Effector memory CD8-positive, alpha-beta T cell (primary cell): ENCODE measurements at regions not wholly inside any gene's neighbourhood (a gene's known extent, or its start where the extent isn't known, plus 50 kb on each side); places are given as distances from the start of the nearest gene placed in this dataset.
"Not testable (repeated sequence)": the region's sequence is repeated elsewhere in the genome, so short reads cannot be mapped to it uniquely, and the experiment has no call there.

Experiments
- ATAC-seq: fragments of 150-1000 bp; cut with Tn5 transposase; replicated peaks from 2 replicates; pipeline ENCODE4 v1.10.0; 2021; ENCODE audit warnings: mild to moderate bottlenecking, moderate library complexity
- DNase-seq, 3 experiments: peaks; one replicate each; pipeline ENCODE4 v3.0.0; 2021
- H3K27ac Mint-ChIP-seq, 2 donors: one replicate each; pipeline ENCODE4 v1.8.0; 2022; ENCODE audit warnings: mild to moderate bottlenecking in 2 of 2, mixed read lengths in 2 of 2, moderate library complexity in 2 of 2
- H3K27me3 Mint-ChIP-seq, 2 donors: one replicate each; pipeline ENCODE4 v1.8.0; 2022; ENCODE audit warnings: mixed read lengths in 2 of 2
- H3K36me3 Mint-ChIP-seq: one replicate; pipeline ENCODE4 v1.8.0; 2022; ENCODE audit warnings: mild to moderate bottlenecking, moderate library complexity, mixed read lengths; ENCODE audit not compliant: insufficient read depth
- H3K4me1 Mint-ChIP-seq, 2 donors: one replicate each; pipeline ENCODE4 v1.8.0; 2022; ENCODE audit warnings: low read depth in 2 of 2, mixed read lengths in 2 of 2
- H3K4me3 Mint-ChIP-seq, 2 donors: one replicate each; pipeline ENCODE4 v1.8.0; 2022; ENCODE audit warnings: mild to moderate bottlenecking in 2 of 2, mixed read lengths in 2 of 2, moderate library complexity in 2 of 2
- H3K9me3 Mint-ChIP-seq, 2 donors: one replicate each; pipeline ENCODE4 v1.8.0; 2022; ENCODE audit warnings: mixed read lengths in 2 of 2

- no peak for DNase-seq
- Mint-ChIP-seq H3K27me3 (no peaks in the 10 kb centered on the region), H3K4me1 (no peaks in the 10 kb centered on the region), H3K36me3 (no peaks in the 10 kb centered on the region), H3K4me3 (no peak overlapping the region), H3K9me3 (peaks cover 0 to 8% of the 10 kb centered on the region in 2 donors), H3K27ac (no peak overlapping the region)
- ATAC-seq, result no peak
Observed at GRCh38 chr4:126991965-126992364, 640.8 kb upstream of the INTU start.

- H3K9me3 Mint-ChIP-seq, result peaks cover 0 to 8% of the 10 kb centered on the region in 2 donors
Observed at GRCh38 chr4:126992910-126993309, 639.8 kb upstream of the INTU start.

GRCh38 chr4:126993351-126993750 is 639.4 kb upstream of the INTU start:
- no peaks in the 10 kb centered on the region for H3K4me1 Mint-ChIP-seq
- no peaks in the 10 kb centered on the region for H3K27me3 Mint-ChIP-seq
- no peaks in the 10 kb centered on the region for H3K36me3 Mint-ChIP-seq
- no peak overlapping the region for H3K4me3 Mint-ChIP-seq
- DNase-seq, result no peak
- H3K9me3 Mint-ChIP-seq, result peaks cover 0 to 8% of the 10 kb centered on the region in 2 donors
- ATAC-seq, result no peak
- H3K27ac Mint-ChIP-seq, result no peak overlapping the region

More at GRCh38 chr4:126992910-126993309, 639.8 kb upstream of the INTU start:
- DNase-seq (no peak), ATAC-seq (no peak)
- H3K36me3 Mint-ChIP-seq, result no peaks in the 10 kb centered on the region
- no peak overlapping the region for H3K27ac Mint-ChIP-seq
- no peak overlapping the region for H3K4me3 Mint-ChIP-seq
- H3K27me3 Mint-ChIP-seq, result no peaks in the 10 kb centered on the region
- no peaks in the 10 kb centered on the region for H3K4me1 Mint-ChIP-seq

DNA sequence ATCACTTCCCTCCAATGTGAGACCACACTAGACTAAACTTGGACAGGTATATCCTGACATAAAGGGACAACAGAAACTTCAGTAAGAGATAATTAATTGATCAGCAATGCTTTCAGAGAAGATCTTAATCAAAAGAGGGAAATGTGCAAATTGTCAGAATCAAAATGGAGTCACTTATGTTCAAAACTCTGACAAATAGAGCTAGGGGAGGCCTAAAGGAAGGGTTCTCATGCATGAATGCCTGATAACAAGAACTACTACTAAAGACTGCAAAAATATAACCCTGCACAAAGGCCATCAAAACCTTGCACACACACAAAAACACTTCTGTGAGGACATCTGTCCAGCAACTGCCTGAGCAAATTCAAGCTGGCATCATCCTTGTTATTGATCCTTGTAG is 637.5 kb upstream of the INTU start:
- Mint-ChIP-seq H3K36me3 (no peaks in the 10 kb centered on the region), H3K4me1 (no peaks in the 10 kb centered on the region), H3K9me3 (peaks cover 0 to 8% of the 10 kb centered on the region in 2 donors), H3K4me3 (no peak overlapping the region), H3K27ac (no peak overlapping the region), H3K27me3 (no peaks in the 10 kb centered on the region)
- ATAC-seq (no peak), DNase-seq (no peak)

GRCh38 chr4:127000110-127000509 is 632.6 kb upstream of the INTU start:
- peaks cover 3% of the 10 kb centered on the region for H3K36me3 Mint-ChIP-seq
- H3K27ac Mint-ChIP-seq, result no peak overlapping the region
- no peaks in the 10 kb centered on the region for H3K27me3 Mint-ChIP-seq
- DNase-seq, result no peak
- no peak overlapping the region for H3K4me3 Mint-ChIP-seq
- H3K9me3 Mint-ChIP-seq, result peaks cover 4 to 13% of the 10 kb centered on the region in 2 donors
- H3K4me1 Mint-ChIP-seq, result no peaks in the 10 kb centered on the region
- no peak for ATAC-seq

GRCh38 chr4:127000846-127001245 is 631.9 kb upstream of the INTU start:
- H3K4me3 Mint-ChIP-seq, result no peak overlapping the region
- no peak overlapping the region for H3K27ac Mint-ChIP-seq
- H3K36me3 Mint-ChIP-seq, result peaks cover 3% of the 10 kb centered on the region
- ATAC-seq (no peak), DNase-seq (no peak)
- H3K4me1 Mint-ChIP-seq, result no peaks in the 10 kb centered on the region
- H3K27me3 Mint-ChIP-seq, result no peaks in the 10 kb centered on the region
- H3K9me3 Mint-ChIP-seq, result peaks cover 4 to 18% of the 10 kb centered on the region in 2 donors

DNA sequence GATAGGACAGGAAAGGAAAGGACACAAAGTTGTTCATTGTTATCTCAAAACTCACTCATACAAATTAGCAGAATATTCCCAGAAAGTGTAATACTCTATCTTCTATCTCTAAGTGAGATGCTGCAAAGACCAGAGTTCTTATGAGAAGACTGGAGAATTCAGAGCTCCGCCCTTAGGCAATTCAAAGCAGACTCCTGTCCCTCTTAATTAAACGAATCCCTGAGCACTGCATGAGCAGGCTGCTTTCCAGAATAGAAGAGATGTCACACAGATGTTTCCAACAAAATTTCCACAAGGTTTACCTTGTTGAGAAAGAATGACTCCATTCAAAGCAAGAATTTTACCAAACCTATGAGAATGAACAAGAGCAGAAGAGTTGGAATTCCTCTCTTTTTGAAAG is 630.8 kb upstream of the INTU start:
- Mint-ChIP-seq H3K27ac (no peak overlapping the region), H3K4me1 (no peaks in the 10 kb centered on the region), H3K9me3 (peaks cover 4 to 20% of the 10 kb centered on the region in 2 donors), H3K4me3 (no peak overlapping the region), H3K36me3 (peaks cover 3% of the 10 kb centered on the region), H3K27me3 (no peaks in the 10 kb centered on the region)
- no peak for ATAC-seq
- no peak for DNase-seq

- ATAC-seq, result no peak
- no peak for DNase-seq
- Mint-ChIP-seq H3K9me3 (peaks cover 6 to 28% of the 10 kb centered on the region in 2 donors), H3K4me1 (no peaks in the 10 kb centered on the region), H3K27me3 (no peaks in the 10 kb centered on the region), H3K4me3 (no peak overlapping the region), H3K36me3 (peaks cover under 1% of the 10 kb centered on the region), H3K27ac (no peak overlapping the region)
Observed at GRCh38 chr4:127006446-127006877, 626.3 kb upstream of the INTU start.

DNA sequence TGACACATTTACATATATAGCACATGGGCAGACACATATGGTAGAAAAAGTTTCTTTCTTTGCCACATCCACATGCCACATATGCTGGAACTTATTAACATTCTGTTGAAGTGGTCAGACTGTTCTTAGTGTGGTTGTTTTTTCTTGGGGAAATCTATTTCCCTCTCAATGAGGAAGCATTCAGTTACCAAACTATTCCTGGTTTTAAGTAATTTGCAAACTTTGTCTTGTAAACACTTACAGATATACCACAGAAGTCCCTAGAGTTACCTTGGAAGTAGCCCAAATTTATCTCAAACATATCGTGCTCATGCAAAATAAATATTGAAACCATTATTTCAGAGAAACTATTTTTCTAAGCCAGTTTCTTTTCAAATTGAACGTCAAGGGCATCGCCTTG is 625.5 kb upstream of the INTU start:
- ATAC-seq (no peak), DNase-seq (no peak)
- Mint-ChIP-seq H3K36me3 (no peaks in the 10 kb centered on the region), H3K9me3 (peaks cover 4 to 20% of the 10 kb centered on the region in 2 donors), H3K4me3 (no peak overlapping the region), H3K27ac (no peak overlapping the region), H3K4me1 (no peaks in the 10 kb centered on the region), H3K27me3 (no peaks in the 10 kb centered on the region)

DNA sequence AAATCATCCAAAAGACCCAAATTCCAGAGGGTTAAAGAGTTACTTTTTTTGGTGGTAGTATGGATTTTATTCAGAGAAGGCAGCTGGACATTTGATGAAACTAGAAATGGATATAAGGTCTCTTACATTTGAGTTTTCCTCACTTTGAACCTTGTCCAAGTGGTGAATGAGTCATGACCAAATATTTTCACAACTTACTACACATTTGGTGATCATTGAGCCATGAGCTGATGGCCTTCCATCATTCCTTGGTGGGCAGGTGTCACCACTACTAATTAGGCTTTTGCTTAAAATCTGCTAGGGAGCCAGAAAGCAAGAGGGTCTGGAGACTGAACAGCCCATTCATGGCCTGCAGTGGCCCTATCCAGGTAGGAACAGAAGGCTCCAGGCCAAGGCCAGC is 620.2 kb upstream of the INTU start:
- no peaks in the 10 kb centered on the region for H3K36me3 Mint-ChIP-seq
- DNase-seq, result no peak
- no peaks in the 10 kb centered on the region for H3K27me3 Mint-ChIP-seq
- H3K4me3 Mint-ChIP-seq, result no peak overlapping the region
- ATAC-seq, result no peak
- no peak overlapping the region for H3K27ac Mint-ChIP-seq
- H3K9me3 Mint-ChIP-seq, result peaks cover 8 to 12% of the 10 kb centered on the region in 2 donors
- no peaks in the 10 kb centered on the region for H3K4me1 Mint-ChIP-seq

DNA sequence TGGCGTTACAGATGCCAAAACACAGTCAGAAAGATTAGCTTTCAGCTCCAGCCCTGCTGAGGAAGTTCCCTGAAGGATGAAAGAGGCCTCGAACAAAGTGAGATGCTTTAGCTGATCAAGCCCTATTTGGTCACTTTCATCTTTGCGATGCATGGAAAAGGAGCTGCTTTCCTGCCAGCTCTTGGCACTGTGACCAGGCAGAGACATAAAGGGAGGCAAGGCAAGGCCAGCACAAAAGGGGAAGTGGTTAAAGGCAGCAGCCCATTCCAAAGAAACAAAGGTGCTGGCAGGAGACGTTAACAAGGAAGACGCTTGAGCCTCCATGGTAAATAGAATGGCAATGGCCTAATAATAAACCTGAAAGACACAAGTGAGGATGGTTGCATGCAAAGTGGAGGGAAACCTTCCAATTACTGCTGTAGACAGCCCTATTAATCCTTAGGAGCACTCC is 617.1 kb upstream of the INTU start:
- Mint-ChIP-seq H3K27me3 (no peaks in the 10 kb centered on the region), H3K4me3 (no peak overlapping the region), H3K9me3 (peaks cover 0 to 4% of the 10 kb centered on the region in 2 donors), H3K36me3 (no peaks in the 10 kb centered on the region), H3K4me1 (no peaks in the 10 kb centered on the region), H3K27ac (no peak overlapping the region)
- DNase-seq (no peak), ATAC-seq (no peak)

DNA sequence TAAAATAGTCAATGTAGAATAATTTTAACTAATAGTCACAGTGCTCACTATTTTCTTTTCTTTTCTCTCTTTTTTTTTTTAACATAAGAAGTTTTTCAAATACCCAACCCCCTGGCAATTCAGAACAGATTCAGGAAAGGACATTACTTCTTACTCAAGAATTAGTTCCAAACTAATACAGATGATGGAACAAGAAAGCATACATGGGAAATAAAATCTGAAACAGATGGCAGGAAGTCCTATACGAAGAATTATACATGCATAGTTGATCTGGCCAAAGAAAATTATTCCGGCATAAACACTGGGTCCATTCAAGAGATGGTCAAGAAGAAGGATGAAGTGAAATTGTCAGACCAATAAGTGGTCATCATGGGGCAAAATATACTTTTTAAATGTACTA is 614.4 kb upstream of the INTU start:
- Mint-ChIP-seq H3K4me1 (no peaks in the 10 kb centered on the region), H3K27me3 (no peaks in the 10 kb centered on the region), H3K27ac (no peak overlapping the region), H3K9me3 (peaks cover 0 to 4% of the 10 kb centered on the region in 2 donors), H3K4me3 (no peak overlapping the region), H3K36me3 (no peaks in the 10 kb centered on the region)
- ATAC-seq (no peak), DNase-seq (no peak)

- not testable (repeated sequence) for H3K27ac Mint-ChIP-seq, H3K4me3 Mint-ChIP-seq, H3K9me3 Mint-ChIP-seq, ATAC-seq, DNase-seq, H3K27me3 Mint-ChIP-seq, H3K36me3 Mint-ChIP-seq, H3K4me1 Mint-ChIP-seq
Observed at GRCh38 chr4:127020831-127021230, 611.9 kb upstream of the INTU start.

DNA sequence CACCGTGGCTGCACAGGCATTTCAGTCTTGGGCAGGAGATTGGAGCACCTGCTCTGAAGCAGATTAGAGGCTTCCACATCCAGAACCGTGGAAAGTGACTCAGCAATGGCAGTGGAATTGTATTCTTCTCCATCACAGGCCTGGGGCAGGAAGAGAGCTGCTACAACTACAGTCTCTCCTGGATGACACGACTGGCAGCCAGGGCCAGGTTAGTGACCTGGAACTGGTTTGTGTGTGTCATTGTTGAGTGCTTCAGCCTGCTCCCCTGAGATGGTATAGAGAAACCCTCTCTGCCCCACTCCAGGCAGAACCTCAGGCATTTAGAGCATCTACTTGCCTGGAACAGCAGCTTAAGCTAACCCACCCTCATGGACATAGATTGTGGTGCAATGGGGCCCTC is 596.5 kb upstream of the INTU start:
- Mint-ChIP-seq H3K9me3 (peaks cover 5 to 15% of the 10 kb centered on the region in 2 donors), H3K27ac (no peak overlapping the region), H3K27me3 (no peaks in the 10 kb centered on the region), H3K36me3 (no peaks in the 10 kb centered on the region), H3K4me3 (no peak overlapping the region), H3K4me1 (no peaks in the 10 kb centered on the region)
- ATAC-seq, result no peak
- no peak for DNase-seq

DNA sequence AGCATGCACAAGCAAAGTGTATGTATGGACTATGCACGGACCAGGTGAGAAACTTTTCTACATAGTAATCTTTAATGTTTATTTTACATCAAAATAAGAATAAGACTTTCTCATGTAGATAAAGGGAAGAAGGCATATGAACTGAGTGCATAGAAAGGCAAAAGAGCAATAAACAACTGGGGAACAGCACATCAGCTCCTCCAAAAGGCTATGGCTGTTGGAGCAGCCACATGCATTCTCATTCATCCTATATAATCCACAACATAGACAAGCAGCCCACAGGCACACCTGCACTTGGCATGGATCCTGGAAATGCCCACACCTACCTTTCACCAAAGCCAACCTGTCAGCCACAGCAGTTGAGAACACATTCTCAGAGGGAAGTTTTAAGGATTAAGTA is 586.9 kb upstream of the INTU start:
- Mint-ChIP-seq H3K27ac (no peak overlapping the region), H3K9me3 (peaks cover 15 to 16% of the 10 kb centered on the region in 2 donors), H3K4me1 (no peaks in the 10 kb centered on the region), H3K36me3 (no peaks in the 10 kb centered on the region), H3K27me3 (no peaks in the 10 kb centered on the region), H3K4me3 (no peak overlapping the region)
- no peak for DNase-seq
- no peak for ATAC-seq
